BJ (cell line): ENCODE measurements at regions not wholly inside any gene's neighbourhood (a gene's known extent, or its start where the extent isn't known, plus 50 kb on each side); places are given as distances from the start of the nearest gene placed in this dataset.

Experiments
- CTCF ChIA-PET: fragments of 350-600 bp; formaldehyde crosslinking; extraction: SDS; loops from one replicate; lab custom pipeline; 2021; ENCODE audit warnings: antibody characterized with exemption, inconsistent platforms; lab: Yijun Ruan, JAX
- POLR2A ChIA-PET: fragments of 300-600 bp; sonication (Branson Sonifier 250); formaldehyde crosslinking; extraction: SDS; loops from one replicate; lab custom pipeline; 2021; ENCODE audit warnings: antibody characterized with exemption; lab: Charles Lee
- DNase-seq: peaks from one replicate; pipeline ENCODE4 v3.0.0-alpha.2; 2011; ENCODE audit warnings: low read depth
- H3K27me3 ChIP-seq: 2 replicates; pipeline ENCODE4 v1.6.0; 2011; ENCODE audit warnings: low read length; ENCODE audit not compliant: control insufficient read depth, insufficient read depth
- H3K36me3 ChIP-seq: 2 replicates; pipeline ENCODE4 v1.5.1; 2011; ENCODE audit warnings: low read length; ENCODE audit not compliant: control insufficient read depth, insufficient read depth
- H3K4me3 ChIP-seq: 2 replicates; pipeline ENCODE4 v1.5.1; 2011; ENCODE audit warnings: low read depth, mild to moderate bottlenecking, control low read depth, low read length
- TF ChIP-seq, protein P1 (sequence below): IDR thresholded peaks from 2 replicates; pipeline ENCODE4 v1.5.1; 2011; ENCODE audit warnings: low read depth, mild to moderate bottlenecking, control low read depth, inconsistent platforms, low read length, moderate library complexity; ENCODE audit not compliant: insufficient read depth

DNA sequence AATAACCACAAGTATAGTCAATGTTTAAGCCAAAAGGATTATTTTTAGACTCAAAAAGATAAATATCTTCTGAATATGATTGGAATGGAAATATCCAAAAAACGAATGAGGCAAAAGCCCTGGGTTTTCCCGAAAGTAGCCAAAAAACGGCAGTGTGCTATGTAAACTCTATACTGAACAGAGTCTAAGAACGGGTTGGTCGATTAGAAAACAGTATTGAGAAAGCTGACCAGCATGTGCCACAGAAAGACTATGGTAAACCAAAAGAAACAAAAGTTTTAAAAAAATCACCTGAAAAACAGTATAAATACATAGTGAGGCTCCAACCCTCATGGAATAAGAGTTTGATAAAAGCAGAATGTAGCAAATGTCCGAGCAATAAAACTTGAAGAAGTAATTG, 92.0 kb upstream of the DLGAP1 start:
- no peak for DNase-seq
- POLR2A ChIA-PET = no interaction called here
- H3K27me3 ChIP-seq = no peaks in the 10 kb centered on the region

DNA sequence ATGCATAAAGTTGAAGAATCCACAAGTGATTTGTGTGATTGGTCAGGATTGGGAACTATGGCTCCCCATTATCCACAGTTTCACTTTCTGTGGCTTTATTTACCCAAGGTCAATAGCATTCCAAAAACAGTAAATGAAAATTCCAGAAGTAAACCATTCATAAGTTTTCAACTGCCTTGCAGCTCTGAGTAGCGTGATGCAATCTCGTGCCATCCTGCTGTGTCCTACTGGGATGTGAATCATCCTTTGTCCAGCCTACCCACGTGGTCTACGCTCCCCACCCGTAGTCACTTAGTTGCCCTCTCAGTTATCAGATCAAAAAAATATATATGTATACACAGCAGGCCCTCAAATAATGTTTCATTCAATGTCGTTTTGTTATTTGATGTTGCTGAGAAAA, 89.0 kb upstream of the DLGAP1 start:
- TF ChIP-seq, protein P1, sequence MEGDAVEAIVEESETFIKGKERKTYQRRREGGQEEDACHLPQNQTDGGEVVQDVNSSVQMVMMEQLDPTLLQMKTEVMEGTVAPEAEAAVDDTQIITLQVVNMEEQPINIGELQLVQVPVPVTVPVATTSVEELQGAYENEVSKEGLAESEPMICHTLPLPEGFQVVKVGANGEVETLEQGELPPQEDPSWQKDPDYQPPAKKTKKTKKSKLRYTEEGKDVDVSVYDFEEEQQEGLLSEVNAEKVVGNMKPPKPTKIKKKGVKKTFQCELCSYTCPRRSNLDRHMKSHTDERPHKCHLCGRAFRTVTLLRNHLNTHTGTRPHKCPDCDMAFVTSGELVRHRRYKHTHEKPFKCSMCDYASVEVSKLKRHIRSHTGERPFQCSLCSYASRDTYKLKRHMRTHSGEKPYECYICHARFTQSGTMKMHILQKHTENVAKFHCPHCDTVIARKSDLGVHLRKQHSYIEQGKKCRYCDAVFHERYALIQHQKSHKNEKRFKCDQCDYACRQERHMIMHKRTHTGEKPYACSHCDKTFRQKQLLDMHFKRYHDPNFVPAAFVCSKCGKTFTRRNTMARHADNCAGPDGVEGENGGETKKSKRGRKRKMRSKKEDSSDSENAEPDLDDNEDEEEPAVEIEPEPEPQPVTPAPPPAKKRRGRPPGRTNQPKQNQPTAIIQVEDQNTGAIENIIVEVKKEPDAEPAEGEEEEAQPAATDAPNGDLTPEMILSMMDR = no peak
- no peak for DNase-seq
- ChIA-PET POLR2A (no interaction called here), CTCF (no interaction called here)
- Histone ChIP-seq H3K4me3 (no peak overlapping the region), H3K36me3 (no peaks in the 10 kb centered on the region), H3K27me3 (no peaks in the 10 kb centered on the region)

More for the DNA sequence above, 92.0 kb upstream of the DLGAP1 start:
- H3K36me3 ChIP-seq = no peaks in the 10 kb centered on the region
- CTCF ChIA-PET = no interaction called here
- H3K4me3 ChIP-seq = no peak overlapping the region
- TF ChIP-seq, protein P1 = no peak

DNA sequence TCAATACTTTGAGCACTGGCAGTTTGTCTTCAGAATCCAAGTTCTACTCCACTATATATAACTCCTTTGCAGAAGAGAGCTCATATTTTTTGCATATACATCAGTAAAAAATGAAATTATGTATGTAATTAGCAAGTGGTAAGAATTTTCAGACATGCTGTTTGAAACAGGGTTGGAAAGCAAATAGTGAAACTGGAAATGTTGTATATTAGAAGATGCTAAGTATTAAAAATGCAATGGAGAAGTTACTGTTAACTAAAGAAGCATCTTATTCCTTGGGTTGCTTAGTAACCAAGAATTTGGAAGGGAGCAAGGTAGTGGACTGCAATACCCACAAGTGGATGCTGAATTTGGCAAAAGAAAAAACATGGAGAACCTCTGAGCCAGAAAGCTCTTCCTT, 88.6 kb upstream of the DLGAP1 start:
- Histone ChIP-seq H3K4me3 (no peak overlapping the region), H3K27me3 (no peaks in the 10 kb centered on the region), H3K36me3 (no peaks in the 10 kb centered on the region)
- TF ChIP-seq, protein P1 = no peak
- DNase-seq = no peak
- CTCF ChIA-PET = no interaction called here
- POLR2A ChIA-PET = no interaction called here

DNA sequence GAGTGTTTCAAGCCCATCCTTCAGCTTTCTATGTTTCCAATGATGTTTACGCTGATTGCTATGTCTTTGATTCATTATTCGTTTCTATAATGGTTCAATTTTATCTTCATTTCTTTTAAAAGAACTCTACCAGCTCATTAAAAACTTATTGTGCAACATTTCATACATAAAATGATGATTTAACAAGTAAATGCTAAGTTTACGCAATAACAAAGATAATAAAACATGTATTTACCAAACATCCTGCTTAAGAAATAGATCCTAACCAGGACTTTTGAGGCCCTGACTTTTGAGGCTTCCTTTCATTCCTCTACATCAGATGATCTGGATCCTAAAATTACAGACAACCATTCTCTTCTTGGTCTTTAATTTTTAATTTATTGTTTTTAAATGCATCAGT, 86.5 kb upstream of the DLGAP1 start:
- CTCF ChIA-PET = no interaction called here
- no peak overlapping the region for H3K4me3 ChIP-seq
- H3K27me3 ChIP-seq = no peaks in the 10 kb centered on the region
- POLR2A ChIA-PET = no interaction called here
- no peak for DNase-seq
- H3K36me3 ChIP-seq = no peaks in the 10 kb centered on the region
- TF ChIP-seq, protein P1 = no peak

DNA sequence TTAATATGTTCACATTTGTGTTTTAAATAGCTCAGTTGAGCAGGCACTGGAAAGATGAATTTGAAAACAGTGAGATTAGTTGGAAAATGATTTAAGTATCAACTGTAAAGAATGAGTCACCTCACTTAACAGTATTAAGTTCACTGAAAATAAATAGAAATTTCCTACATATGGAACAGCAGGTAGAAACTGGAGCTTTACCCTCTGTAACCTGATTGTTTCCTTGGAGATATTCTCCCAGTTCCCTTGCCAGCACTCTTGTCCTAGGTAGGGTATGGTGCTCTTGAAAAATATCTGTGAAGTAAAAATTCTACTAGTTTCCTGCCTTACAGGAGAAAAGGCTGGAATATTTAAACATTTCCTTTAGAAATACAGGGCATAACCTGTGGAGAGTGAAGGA, 81.3 kb upstream of the DLGAP1 start:
- no peak for DNase-seq
- ChIA-PET CTCF (no interaction called here), POLR2A (no interaction called here)
- Histone ChIP-seq H3K36me3 (no peaks in the 10 kb centered on the region), H3K27me3 (no peaks in the 10 kb centered on the region), H3K4me3 (no peak overlapping the region)
- TF ChIP-seq, protein P1 = no peak
